ENCODE measurements at regions not wholly inside any gene's neighbourhood (a gene's known extent, or its start where the extent isn't known, plus 50 kb on each side); places are given as distances from the start of the nearest gene placed in this dataset.

- TF ChIP-seq, protein P1, sequence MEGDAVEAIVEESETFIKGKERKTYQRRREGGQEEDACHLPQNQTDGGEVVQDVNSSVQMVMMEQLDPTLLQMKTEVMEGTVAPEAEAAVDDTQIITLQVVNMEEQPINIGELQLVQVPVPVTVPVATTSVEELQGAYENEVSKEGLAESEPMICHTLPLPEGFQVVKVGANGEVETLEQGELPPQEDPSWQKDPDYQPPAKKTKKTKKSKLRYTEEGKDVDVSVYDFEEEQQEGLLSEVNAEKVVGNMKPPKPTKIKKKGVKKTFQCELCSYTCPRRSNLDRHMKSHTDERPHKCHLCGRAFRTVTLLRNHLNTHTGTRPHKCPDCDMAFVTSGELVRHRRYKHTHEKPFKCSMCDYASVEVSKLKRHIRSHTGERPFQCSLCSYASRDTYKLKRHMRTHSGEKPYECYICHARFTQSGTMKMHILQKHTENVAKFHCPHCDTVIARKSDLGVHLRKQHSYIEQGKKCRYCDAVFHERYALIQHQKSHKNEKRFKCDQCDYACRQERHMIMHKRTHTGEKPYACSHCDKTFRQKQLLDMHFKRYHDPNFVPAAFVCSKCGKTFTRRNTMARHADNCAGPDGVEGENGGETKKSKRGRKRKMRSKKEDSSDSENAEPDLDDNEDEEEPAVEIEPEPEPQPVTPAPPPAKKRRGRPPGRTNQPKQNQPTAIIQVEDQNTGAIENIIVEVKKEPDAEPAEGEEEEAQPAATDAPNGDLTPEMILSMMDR (IDR thresholded peaks at IDR 0.05): no peak
- TF ChIP-seq ZFX (IDR thresholded peaks at IDR 0.05; ENCODE audit: borderline replicate concordance): no peak
Measured at GRCh38 chr5:27489701-27490100, 451.3 kb upstream of the CDH9 start.
